ENCODE measurements at regions not wholly inside any gene's neighbourhood (a gene's known extent, or its start where the extent isn't known, plus 50 kb on each side); places are given as distances from the start of the nearest gene placed in this dataset.

DNA sequence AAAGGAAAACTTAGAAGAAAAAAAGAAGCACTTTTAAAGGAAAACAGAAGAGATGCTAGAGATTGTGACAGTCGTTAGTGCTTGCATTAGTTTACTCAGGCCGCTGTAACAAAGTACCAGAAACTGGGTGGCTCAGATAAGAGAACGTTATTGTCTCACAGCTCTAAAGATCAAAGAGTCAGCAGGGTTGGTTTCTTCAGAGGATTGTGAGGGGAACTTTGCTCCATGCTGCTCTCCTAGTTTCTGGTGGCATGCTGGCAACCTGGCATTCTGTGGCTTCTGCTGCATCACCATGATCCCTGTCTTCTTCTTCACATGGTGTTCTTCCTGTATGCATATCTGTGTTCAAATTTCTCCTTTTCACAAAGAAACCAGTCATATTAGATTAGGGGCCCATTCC is 119.4 kb upstream of the PLEKHA5 start:
- no peak overlapping the region for H2AFZ ChIP-seq (ENCODE audit: control insufficient read depth, low read depth, low read length)
- DNase-seq (ENCODE audit: low read depth, low spot score) = no peak
- CTCF ChIA-PET = no interaction called here
- RAD21 ChIA-PET (ENCODE audit: unreplicated experiment) = no interaction called here
- H4K20me1 ChIP-seq (ENCODE audit: control insufficient read depth, insufficient read depth) = no peaks in the 10 kb centered on the region
- H3K4me3 ChIP-seq = no peak overlapping the region
- H3K4me2 ChIP-seq (ENCODE audit: control insufficient read depth, insufficient read depth) = no peak overlapping the region
- H3K9ac ChIP-seq (ENCODE audit: control insufficient read depth, insufficient read depth, low read length) = no peak overlapping the region
- H3K27ac ChIP-seq (ENCODE audit: control insufficient read depth, insufficient read depth) = no peak overlapping the region
- POLR2A ChIA-PET = no interaction called here
- H3K79me2 ChIP-seq (ENCODE audit: control insufficient read depth, insufficient read depth, low read length) = no peaks in the 10 kb centered on the region
- H3K9me3 ChIP-seq (replicated peaks; ENCODE audit: control insufficient read depth, insufficient read depth, low read length) = no peaks in the 10 kb centered on the region
- 23% methylated on average over 3 of the region's 3 CpGs for WGBS (ENCODE audit: insufficient coverage, insufficient replicate concordance, low lambda C conversion rate, missing lambda C conversion rate)
- H3K4me1 ChIP-seq (ENCODE audit: control insufficient read depth, insufficient read depth, low read length) = no peaks in the 10 kb centered on the region
- SMC1A ChIA-PET (ENCODE audit: uncharacterized antibody, unreplicated experiment) = no interaction called here
- TF ChIP-seq, protein P1, sequence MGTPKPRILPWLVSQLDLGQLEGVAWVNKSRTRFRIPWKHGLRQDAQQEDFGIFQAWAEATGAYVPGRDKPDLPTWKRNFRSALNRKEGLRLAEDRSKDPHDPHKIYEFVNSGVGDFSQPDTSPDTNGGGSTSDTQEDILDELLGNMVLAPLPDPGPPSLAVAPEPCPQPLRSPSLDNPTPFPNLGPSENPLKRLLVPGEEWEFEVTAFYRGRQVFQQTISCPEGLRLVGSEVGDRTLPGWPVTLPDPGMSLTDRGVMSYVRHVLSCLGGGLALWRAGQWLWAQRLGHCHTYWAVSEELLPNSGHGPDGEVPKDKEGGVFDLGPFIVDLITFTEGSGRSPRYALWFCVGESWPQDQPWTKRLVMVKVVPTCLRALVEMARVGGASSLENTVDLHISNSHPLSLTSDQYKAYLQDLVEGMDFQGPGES (IDR thresholded peaks at IDR 0.05) = no peak
- TF ChIP-seq, protein P2, sequence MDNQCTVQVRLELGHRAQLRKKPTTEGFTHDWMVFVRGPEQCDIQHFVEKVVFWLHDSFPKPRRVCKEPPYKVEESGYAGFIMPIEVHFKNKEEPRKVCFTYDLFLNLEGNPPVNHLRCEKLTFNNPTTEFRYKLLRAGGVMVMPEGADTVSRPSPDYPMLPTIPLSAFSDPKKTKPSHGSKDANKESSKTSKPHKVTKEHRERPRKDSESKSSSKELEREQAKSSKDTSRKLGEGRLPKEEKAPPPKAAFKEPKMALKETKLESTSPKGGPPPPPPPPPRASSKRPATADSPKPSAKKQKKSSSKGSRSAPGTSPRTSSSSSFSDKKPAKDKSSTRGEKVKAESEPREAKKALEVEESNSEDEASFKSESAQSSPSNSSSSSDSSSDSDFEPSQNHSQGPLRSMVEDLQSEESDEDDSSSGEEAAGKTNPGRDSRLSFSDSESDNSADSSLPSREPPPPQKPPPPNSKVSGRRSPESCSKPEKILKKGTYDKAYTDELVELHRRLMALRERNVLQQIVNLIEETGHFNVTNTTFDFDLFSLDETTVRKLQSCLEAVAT (IDR thresholded peaks at IDR 0.05) = no peak
- no peak for TF ChIP-seq STAT1 (conservative IDR thresholded peaks at IDR 0.05)
- no peak for TF ChIP-seq BMI1 (IDR thresholded peaks at IDR 0.05; ENCODE audit: borderline replicate concordance)
- TF ChIP-seq IKZF2 (IDR thresholded peaks at IDR 0.05) = no peak
- TF ChIP-seq ESRRA (IDR thresholded peaks at IDR 0.05; ENCODE audit: low read length) = no peak
- TF ChIP-seq CREB1 (IDR thresholded peaks at IDR 0.05; ENCODE audit: low read depth) = no peak
- TF ChIP-seq NBN (IDR thresholded peaks at IDR 0.05) = no peak
- no peak for TF ChIP-seq SREBF1 (IDR thresholded peaks at IDR 0.05; ENCODE audit: low read length)
- TF ChIP-seq, protein P3, sequence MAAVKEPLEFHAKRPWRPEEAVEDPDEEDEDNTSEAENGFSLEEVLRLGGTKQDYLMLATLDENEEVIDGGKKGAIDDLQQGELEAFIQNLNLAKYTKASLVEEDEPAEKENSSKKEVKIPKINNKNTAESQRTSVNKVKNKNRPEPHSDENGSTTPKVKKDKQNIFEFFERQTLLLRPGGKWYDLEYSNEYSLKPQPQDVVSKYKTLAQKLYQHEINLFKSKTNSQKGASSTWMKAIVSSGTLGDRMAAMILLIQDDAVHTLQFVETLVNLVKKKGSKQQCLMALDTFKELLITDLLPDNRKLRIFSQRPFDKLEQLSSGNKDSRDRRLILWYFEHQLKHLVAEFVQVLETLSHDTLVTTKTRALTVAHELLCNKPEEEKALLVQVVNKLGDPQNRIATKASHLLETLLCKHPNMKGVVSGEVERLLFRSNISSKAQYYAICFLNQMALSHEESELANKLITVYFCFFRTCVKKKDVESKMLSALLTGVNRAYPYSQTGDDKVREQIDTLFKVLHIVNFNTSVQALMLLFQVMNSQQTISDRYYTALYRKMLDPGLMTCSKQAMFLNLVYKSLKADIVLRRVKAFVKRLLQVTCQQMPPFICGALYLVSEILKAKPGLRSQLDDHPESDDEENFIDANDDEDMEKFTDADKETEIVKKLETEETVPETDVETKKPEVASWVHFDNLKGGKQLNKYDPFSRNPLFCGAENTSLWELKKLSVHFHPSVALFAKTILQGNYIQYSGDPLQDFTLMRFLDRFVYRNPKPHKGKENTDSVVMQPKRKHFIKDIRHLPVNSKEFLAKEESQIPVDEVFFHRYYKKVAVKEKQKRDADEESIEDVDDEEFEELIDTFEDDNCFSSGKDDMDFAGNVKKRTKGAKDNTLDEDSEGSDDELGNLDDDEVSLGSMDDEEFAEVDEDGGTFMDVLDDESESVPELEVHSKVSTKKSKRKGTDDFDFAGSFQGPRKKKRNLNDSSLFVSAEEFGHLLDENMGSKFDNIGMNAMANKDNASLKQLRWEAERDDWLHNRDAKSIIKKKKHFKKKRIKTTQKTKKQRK (IDR thresholded peaks at IDR 0.05; ENCODE audit: low read depth, low read length) = no peak
- intact Hi-C loops (cut with micrococcal nuclease; ENCODE audit: unreplicated experiment) = no loop called here
- in situ Hi-C loops (cut with MboI) = no loop called here
- no peak for ATAC-seq
- BruUV-seq (replicated peaks) = no TSS peak
- H3K36me3 ChIP-seq (ENCODE audit: control insufficient read depth in 2 of 2, insufficient read depth in 2 of 2, low read length in 1 of 2) = no peaks in the 10 kb centered on the region
- no peaks in the 10 kb centered on the region for H3K27me3 ChIP-seq (replicated peaks in 1 of 2; ENCODE audit: control insufficient read depth in 2 of 2, insufficient read depth in 2 of 2, low read length in 1 of 2)
- no peak for FAIRE-seq

Data from GM12878 (cell line).